Islet precursor cell (in vitro differentiated cells): ENCODE measurements at regions not wholly inside any gene's neighbourhood (a gene's known extent, or its start where the extent isn't known, plus 50 kb on each side); places are given as distances from the start of the nearest gene placed in this dataset.
"Not testable (repeated sequence)": the region's sequence is repeated elsewhere in the genome, so short reads cannot be mapped to it uniquely, and the experiment has no call there.

Experiments used
- DNase-seq: peaks from one replicate; pipeline ENCODE4 v3.0.0-alpha.2; 2018

GRCh38 chr7:124208173-124208572 lies 175.3 kb upstream of the TMEM229A start:
- no peak for DNase-seq

GRCh38 chr7:124205526-124205925 lies 172.7 kb upstream of the TMEM229A start:
- DNase-seq: no peak

- DNase-seq: no peak
These were observed 169.7 kb upstream of the TMEM229A start for GRCh38 chr7:124202546-124202945.

- no peak for DNase-seq
These were observed 169.0 kb upstream of the TMEM229A start for GRCh38 chr7:124201768-124202349.

- DNase-seq: no peak
These were observed 163.7 kb upstream of the TMEM229A start for GRCh38 chr7:124196519-124196918.

- no peak for DNase-seq
These were observed 160.0 kb upstream of the TMEM229A start for GRCh38 chr7:124192885-124193284.

GRCh38 chr7:124191713-124192112 lies 158.8 kb upstream of the TMEM229A start:
- no peak for DNase-seq

- DNase-seq: no peak
These were observed 158.2 kb upstream of the TMEM229A start for GRCh38 chr7:124191030-124191429.

GRCh38 chr7:124188576-124188975 lies 155.7 kb upstream of the TMEM229A start:
- DNase-seq: no peak

- DNase-seq: no peak
These were observed 155.1 kb upstream of the TMEM229A start for GRCh38 chr7:124187962-124188361.

GRCh38 chr7:124183649-124184048 lies 150.8 kb upstream of the TMEM229A start:
- no peak for DNase-seq

- DNase-seq: no peak
These were observed 146.8 kb upstream of the TMEM229A start for GRCh38 chr7:124179641-124180040.

GRCh38 chr7:124177891-124178290 lies 145.0 kb upstream of the TMEM229A start:
- no peak for DNase-seq

- not testable (repeated sequence) for DNase-seq
These were observed 138.9 kb upstream of the TMEM229A start for GRCh38 chr7:124171812-124172211.

GRCh38 chr7:124171068-124171467 lies 138.2 kb upstream of the TMEM229A start:
- no peak for DNase-seq

GRCh38 chr7:124168616-124169015 lies 135.7 kb upstream of the TMEM229A start:
- DNase-seq: no peak

GRCh38 chr7:124162667-124163066 lies 129.8 kb upstream of the TMEM229A start:
- DNase-seq: no peak

- DNase-seq: no peak
These were observed 122.7 kb upstream of the TMEM229A start for GRCh38 chr7:124155432-124156022.

GRCh38 chr7:124152859-124153692 lies 120.2 kb upstream of the TMEM229A start:
- DNase-seq: peak; percentile 71

GRCh38 chr7:124137664-124138063 lies 104.8 kb upstream of the TMEM229A start:
- no peak for DNase-seq

GRCh38 chr7:124124201-124124600 lies 91.3 kb upstream of the TMEM229A start:
- DNase-seq: no peak

- no peak for DNase-seq
These were observed 88.0 kb upstream of the TMEM229A start for GRCh38 chr7:124120911-124121310.

GRCh38 chr7:124113045-124113444 lies 80.2 kb upstream of the TMEM229A start:
- DNase-seq: no peak

GRCh38 chr7:124106575-124106974 lies 73.7 kb upstream of the TMEM229A start:
- no peak for DNase-seq
